HG03521 (cell line): ENCODE measurements at regions not wholly inside any gene's neighbourhood (a gene's known extent, or its start where the extent isn't known, plus 50 kb on each side); places are given as distances from the start of the nearest gene placed in this dataset.

ENCODE experiments used
- ATAC-seq: cut with Tn5 transposase; IDR thresholded peaks from one replicate; pipeline ENCODE4 v1.9.1; 2021; ENCODE audit warnings: mild to moderate bottlenecking, moderate library complexity; ENCODE audit not compliant: unreplicated experiment

- ATAC-seq, result no peak
Measured at GRCh38 chr15:31852933-31853799, 177.1 kb upstream of the CHRNA7 start.

- no peak for ATAC-seq
Measured at GRCh38 chr15:31856581-31856980, 173.7 kb upstream of the CHRNA7 start.

- ATAC-seq, result no peak
Measured at GRCh38 chr15:31857194-31857593, 173.1 kb upstream of the CHRNA7 start.

- no peak for ATAC-seq
Measured at GRCh38 chr15:31858026-31858425, 172.3 kb upstream of the CHRNA7 start.

- ATAC-seq, result no peak
Measured at GRCh38 chr15:31866248-31866647, 164.1 kb upstream of the CHRNA7 start.

- ATAC-seq, result no peak
Measured at GRCh38 chr15:31867536-31868442, 162.5 kb upstream of the CHRNA7 start.

GRCh38 chr15:31869686-31870307 is 160.5 kb upstream of the CHRNA7 start:
- ATAC-seq, result no peak

- ATAC-seq, result peak; percentile 87
Measured at GRCh38 chr15:31870328-31871165, 159.8 kb upstream of the CHRNA7 start, which contains the start of gene OTUD7A. Gene OTUD7A (minus strand): TSS chr15:31870673.

- ATAC-seq, result no peak
Measured at GRCh38 chr15:31871166-31871886, 159.0 kb upstream of the CHRNA7 start.

GRCh38 chr15:31871887-31872281 is 158.4 kb upstream of the CHRNA7 start:
- ATAC-seq, result no peak

GRCh38 chr15:31887246-31887645 is 143.1 kb upstream of the CHRNA7 start:
- no peak for ATAC-seq

GRCh38 chr15:31892513-31892912 is 137.8 kb upstream of the CHRNA7 start:
- ATAC-seq, result no peak

GRCh38 chr15:31893780-31894179 is 136.5 kb upstream of the CHRNA7 start:
- ATAC-seq, result no peak

GRCh38 chr15:31897746-31898145 is 132.6 kb upstream of the CHRNA7 start:
- ATAC-seq, result no peak

- ATAC-seq, result no peak
Measured at GRCh38 chr15:31901501-31901900, 128.8 kb upstream of the CHRNA7 start.

- ATAC-seq, result no peak
Measured at GRCh38 chr15:31905054-31905453, 125.3 kb upstream of the CHRNA7 start.

- ATAC-seq, result no peak
Measured at GRCh38 chr15:31925541-31925940, 104.8 kb upstream of the CHRNA7 start.

- ATAC-seq, result no peak
Measured at GRCh38 chr15:31930967-31931366, 99.3 kb upstream of the CHRNA7 start.

GRCh38 chr15:31932576-31932975 is 97.7 kb upstream of the CHRNA7 start:
- ATAC-seq, result no peak

- no peak for ATAC-seq
Measured at GRCh38 chr15:31934821-31935220, 95.5 kb upstream of the CHRNA7 start.
